IMR-90 (cell line): ENCODE measurements at regions not wholly inside any gene's neighbourhood (a gene's known extent, or its start where the extent isn't known, plus 50 kb on each side); places are given as distances from the start of the nearest gene placed in this dataset.
A peak's percentile ranks its signal among the peaks of the same experiment; 100 is the strongest.
"Not testable (repeated sequence)": the region's sequence is repeated elsewhere in the genome, so short reads cannot be mapped to it uniquely, and the experiment has no call there.

Experiments
- ATAC-seq: fragments of 200-7000 bp; cut with Tn5 transposase; 2 replicates; pipeline ENCODE4 v1.9.1; 2020; ENCODE audit warnings: low read depth, mild to moderate bottlenecking, moderate library complexity
- BruUV-seq: library from RNA; stranded (reverse); fragments of 400-500 nt; replicated peaks from 2 replicates; lab custom pipeline; 2021; lab: Mats Ljungman, UMichigan
- CTCF ChIA-PET: fragments of 300-600 bp; formaldehyde crosslinking; extraction: SDS; loops from one replicate; lab custom pipeline; 2021; ENCODE audit warnings: antibody characterized with exemption; lab: Yijun Ruan, JAX
- POLR2A ChIA-PET: fragments of 300-600 bp; sonication (Branson Sonifier 250); formaldehyde crosslinking; loops from one replicate; lab custom pipeline; 2022; ENCODE audit warnings: antibody characterized with exemption; ENCODE audit not compliant: unreplicated experiment; lab: Charles Lee
- DNase-seq: peaks from one replicate; pipeline ENCODE4 v3.0.0; 2013
- H2AFZ ChIP-seq: replicated peaks from 2 replicates; pipeline ENCODE3; 2013; ENCODE audit warnings: low read length, mild to moderate bottlenecking; ENCODE audit not compliant: poor library complexity
- H2AK5ac ChIP-seq: 2 replicates; pipeline ENCODE4 v1.6.1; 2013; ENCODE audit warnings: low read depth, low read length, inconsistent platforms
- H2AK9ac ChIP-seq: replicated peaks from 2 replicates; pipeline ENCODE3; 2013; ENCODE audit warnings: mild to moderate bottlenecking, low read depth, low read length, moderate library complexity; ENCODE audit not compliant: poor library complexity
- H2BK120ac ChIP-seq: 2 replicates; pipeline ENCODE4 v1.6.1; 2013; ENCODE audit warnings: low read depth, low read length, inconsistent platforms
- H2BK15ac ChIP-seq: 3 replicates; pipeline ENCODE4 v1.6.1; 2013; ENCODE audit warnings: low read depth, low read length, inconsistent platforms
- H2BK20ac ChIP-seq: 2 replicates; pipeline ENCODE4 v1.6.1; 2013; ENCODE audit warnings: low read depth, mild to moderate bottlenecking, inconsistent platforms, low read length, moderate library complexity
- H2BK5ac ChIP-seq: 2 replicates; pipeline ENCODE4 v1.6.1; 2013; ENCODE audit warnings: mild to moderate bottlenecking, low read depth, low read length, inconsistent platforms; ENCODE audit not compliant: poor library complexity, severe bottlenecking
- H3K14ac ChIP-seq: replicated peaks from 2 replicates; pipeline ENCODE4 v1.6.1; 2013; ENCODE audit warnings: low read depth, low read length, inconsistent platforms
- H3K18ac ChIP-seq: 2 replicates; pipeline ENCODE4 v1.6.1; 2013; ENCODE audit warnings: low read depth, low read length, control low read depth
- H3K23ac ChIP-seq: 2 replicates; pipeline ENCODE4 v1.6.1; 2013; ENCODE audit warnings: low read depth, low read length, inconsistent platforms
- H3K27ac ChIP-seq: 2 replicates; pipeline ENCODE4 v1.5.1; 2013; ENCODE audit warnings: mild to moderate bottlenecking, control low read depth, low read length; ENCODE audit not compliant: insufficient read depth
- H3K27me3 ChIP-seq: 2 replicates; pipeline ENCODE4 v1.6.1; 2013; ENCODE audit warnings: low read length; ENCODE audit not compliant: control insufficient read depth, insufficient read depth
- H3K36me3 ChIP-seq: 2 replicates; pipeline ENCODE4 v1.6.1; 2013; ENCODE audit warnings: low read length, mixed read lengths; ENCODE audit not compliant: control insufficient read depth, insufficient read depth
- H3K4ac ChIP-seq: 2 replicates; pipeline ENCODE4 v1.6.1; 2013; ENCODE audit warnings: low read depth, low read length, inconsistent platforms
- H3K4me1 ChIP-seq: 2 replicates; pipeline ENCODE4 v1.6.1; 2013; ENCODE audit warnings: low read length, mixed read lengths; ENCODE audit not compliant: control insufficient read depth, insufficient read depth
- H3K4me2 ChIP-seq: 2 replicates; pipeline ENCODE4 v1.6.1; 2013; ENCODE audit warnings: low read depth, mild to moderate bottlenecking, control low read depth, low read length, moderate library complexity
- H3K4me3 ChIP-seq: 2 replicates; pipeline ENCODE4 v1.5.1; 2013; ENCODE audit warnings: low read depth, mild to moderate bottlenecking, control low read depth, low read length, moderate library complexity; ENCODE audit not compliant: insufficient read depth
- H3K56ac ChIP-seq: 2 replicates; pipeline ENCODE4 v1.6.1; 2013; ENCODE audit warnings: low read length, inconsistent platforms; ENCODE audit not compliant: insufficient read depth; ENCODE audit errors: extremely low read depth
- H3K79me1 ChIP-seq, 2 experiments: 2 replicates each; pipeline ENCODE4 v1.6.1; 2013; ENCODE audit warnings: low read length in 2 of 2, inconsistent platforms in 1 of 2, low read depth in 1 of 2
- H3K9ac ChIP-seq: 2 replicates; pipeline ENCODE4 v1.6.1; 2013; ENCODE audit warnings: low read depth, low read length, control low read depth
- H3K9me1 ChIP-seq: 2 replicates; pipeline ENCODE4 v1.6.1; 2013; ENCODE audit warnings: low read length, inconsistent platforms; ENCODE audit not compliant: insufficient read depth
- H3K9me3 ChIP-seq: 2 replicates; pipeline ENCODE4 v1.6.1; 2013; ENCODE audit warnings: low read length; ENCODE audit not compliant: control insufficient read depth, insufficient read depth
- H4K20me1 ChIP-seq: 2 replicates; pipeline ENCODE4 v1.6.1; 2013; ENCODE audit warnings: low read length, inconsistent platforms; ENCODE audit not compliant: insufficient read depth
- H4K5ac ChIP-seq: 2 replicates; pipeline ENCODE4 v1.6.1; 2013; ENCODE audit warnings: mild to moderate bottlenecking, low read depth, low read length, control low read depth
- H4K8ac ChIP-seq, 2 experiments: 2 replicates each; pipeline ENCODE4 v1.6.1; 2013; ENCODE audit warnings: low read depth in 2 of 2, low read length in 2 of 2, control low read depth in 1 of 2, inconsistent platforms in 1 of 2
- H4K91ac ChIP-seq: 2 replicates; pipeline ENCODE4 v1.6.1; 2013; ENCODE audit warnings: low read depth, low read length, inconsistent platforms; ENCODE audit not compliant: insufficient read depth
- CEBPB ChIP-seq: IDR thresholded peaks from 2 replicates; pipeline ENCODE4 v1.6.1; 2012; ENCODE audit warnings: low read depth, low read length, improper control_type of control experiment
- MAFK ChIP-seq: IDR thresholded peaks from 2 replicates; pipeline ENCODE4 v1.6.1; 2012; ENCODE audit warnings: low read depth, low read length, improper control_type of control experiment
- MAZ ChIP-seq: IDR thresholded peaks from 2 replicates; pipeline ENCODE4 v1.6.1; 2012; ENCODE audit warnings: low read depth, mild to moderate bottlenecking, low read length, improper control_type of control experiment, moderate library complexity, borderline replicate concordance
- MXI1 ChIP-seq: IDR thresholded peaks from 2 replicates; pipeline ENCODE4 v1.6.1; 2012; ENCODE audit warnings: low read depth, mild to moderate bottlenecking, low read length, moderate library complexity, borderline replicate concordance
- NFE2L2 ChIP-seq: fragments of 150-350 bp; IDR thresholded peaks from 2 replicates; pipeline ENCODE4 v1.6.1; 2016; ENCODE audit warnings: low read depth, mild to moderate bottlenecking, low read length
- RAD21 ChIP-seq: IDR thresholded peaks from 2 replicates; pipeline ENCODE4 v1.6.1; 2012; ENCODE audit warnings: low read length, improper control_type of control experiment
- SMC3 ChIP-seq: fragments of 150-350 bp; IDR thresholded peaks from 2 replicates; pipeline ENCODE4 v1.6.1; 2016; ENCODE audit warnings: low read depth, mild to moderate bottlenecking, antibody characterized with exemption, low read length, moderate library complexity
- WGBS, 2 experiments: methylation state at CpG; one replicate each; pipeline versions ENCODE4 v1.1.5 to v1.1.7; 2013; ENCODE audit warnings: missing lambda C conversion rate in 2 of 2; ENCODE audit not compliant: insufficient read length in 1 of 2; ENCODE audit errors: extremely low coverage in 2 of 2; 5-methylcytosine and 5-hydroxymethylcytosine counted together
- dilution Hi-C: fragments of 300-500 bp; cut with HindIII; formaldehyde crosslinking; loops from one replicate; pipeline ENCODE4 v1.14.3; 2018; ENCODE audit warnings: low sequenced_read_pairs; ENCODE audit not compliant: unreplicated experiment
- in situ Hi-C: fragments of 300-500 bp; cut with MboI; formaldehyde crosslinking; loops from 3 replicates; pipeline ENCODE4 v1.14.3; 2019; ENCODE audit warnings: low sequenced_read_pairs, inconsistent platforms, mixed read lengths
- intact Hi-C: fragments of 100-400 bp; cut with micrococcal nuclease; formaldehyde crosslinking; loops from 2 replicates; pipeline ENCODE4 v1.10.0; 2022
- TF ChIP-seq, protein P1 (sequence below): fragments of 150-350 bp; IDR thresholded peaks from 2 replicates; pipeline ENCODE4 v1.6.1; 2016; ENCODE audit warnings: low read depth, mild to moderate bottlenecking, low read length, moderate library complexity, borderline replicate concordance

DNA sequence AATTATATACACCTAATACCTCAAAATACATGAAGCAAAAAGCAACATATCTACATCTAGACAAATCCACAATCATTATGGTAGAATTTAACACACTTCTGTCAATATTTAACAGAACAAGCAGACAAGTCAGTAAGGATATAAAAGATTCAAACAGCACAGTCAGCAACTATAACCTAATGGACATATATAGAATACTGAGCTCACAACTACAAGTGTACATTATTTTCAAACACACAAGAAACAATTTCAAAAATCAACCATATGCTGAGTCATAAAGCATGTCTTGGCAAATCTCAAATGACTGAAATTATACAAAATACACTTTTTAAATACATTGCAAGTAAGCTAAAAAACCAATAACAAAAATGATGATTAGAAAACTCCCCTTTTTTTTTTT lies 178.0 kb downstream of the TOMM20 start:
- Histone ChIP-seq H2AFZ (no peak overlapping the region), H3K9ac (no peak overlapping the region), H3K56ac (no peak overlapping the region), H3K4me1 (peaks cover 9% of the 10 kb centered on the region), H3K23ac (no peak overlapping the region), H2AK9ac (no peak overlapping the region), H3K9me3 (no peaks in the 10 kb centered on the region), H4K91ac (no peak overlapping the region), H4K8ac (no peak overlapping the region), H2BK5ac (no peak overlapping the region), H3K9me1 (peaks cover 6% of the 10 kb centered on the region; the same call in 1 of the 2 replicates), H3K4me3 (no peak overlapping the region), H4K20me1 (no peaks in the 10 kb centered on the region), H3K4me2 (no peak overlapping the region), H3K27me3 (no peaks in the 10 kb centered on the region), H2BK120ac (no peak overlapping the region), H2AK5ac (no peak overlapping the region), H2BK15ac (no peak overlapping the region), H3K36me3 (no peaks in the 10 kb centered on the region), H3K79me1 (no peaks in the 10 kb centered on the region), H3K27ac (no peak overlapping the region), H3K18ac (no peak overlapping the region), H2BK20ac (no peak overlapping the region), H4K5ac (no peak overlapping the region), H3K4ac (no peak overlapping the region), H3K14ac (no peak overlapping the region)
- DNase-seq = peak; percentile 41
- in situ Hi-C loops = no loop called here
- intact Hi-C loops = no loop called here
- ChIA-PET CTCF (interaction anchor here (0.6 to 1.5 kb wide), 2 partner anchors 9 to 451 kb away, joined by 3 read pairs; no protein-coding TSS in a partner anchor), POLR2A (no interaction called here)
- dilution Hi-C loops = no loop called here
- no peak for ATAC-seq
- TF ChIP-seq, protein P1, sequence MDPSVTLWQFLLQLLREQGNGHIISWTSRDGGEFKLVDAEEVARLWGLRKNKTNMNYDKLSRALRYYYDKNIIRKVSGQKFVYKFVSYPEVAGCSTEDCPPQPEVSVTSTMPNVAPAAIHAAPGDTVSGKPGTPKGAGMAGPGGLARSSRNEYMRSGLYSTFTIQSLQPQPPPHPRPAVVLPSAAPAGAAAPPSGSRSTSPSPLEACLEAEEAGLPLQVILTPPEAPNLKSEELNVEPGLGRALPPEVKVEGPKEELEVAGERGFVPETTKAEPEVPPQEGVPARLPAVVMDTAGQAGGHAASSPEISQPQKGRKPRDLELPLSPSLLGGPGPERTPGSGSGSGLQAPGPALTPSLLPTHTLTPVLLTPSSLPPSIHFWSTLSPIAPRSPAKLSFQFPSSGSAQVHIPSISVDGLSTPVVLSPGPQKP = no peak
- TF ChIP-seq MAFK (peak; percentile 83), RAD21 (no peak), MXI1 (no peak), MAZ (no peak), CEBPB (no peak), NFE2L2 (peak; percentile 27; the same call in 1 of the 2 replicates), SMC3 (no peak)
- no TSS peak for BruUV-seq

DNA sequence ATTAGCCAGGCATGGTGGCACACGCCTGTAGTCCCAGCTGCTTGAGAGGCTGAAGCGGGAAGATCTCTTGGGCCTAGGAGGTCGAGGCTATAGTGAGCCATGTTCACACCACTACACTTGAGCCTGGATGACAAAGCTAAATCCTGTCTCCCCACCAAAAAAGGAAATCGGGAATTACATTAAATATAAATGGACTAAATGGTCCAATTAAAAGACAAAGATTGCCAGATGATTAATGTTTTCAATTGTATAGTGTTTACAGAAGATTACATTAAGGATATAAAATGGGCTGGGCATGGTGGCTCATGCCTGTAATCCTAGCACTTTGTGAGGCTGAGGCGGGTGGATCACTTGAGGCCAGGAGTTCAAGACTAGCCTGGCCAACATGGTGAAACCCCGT lies 179.1 kb downstream of the TOMM20 start:
- CTCF ChIA-PET, H3K9me1 ChIP-seq, H3K27ac ChIP-seq, H2BK20ac ChIP-seq, DNase-seq, H4K20me1 ChIP-seq, H4K5ac ChIP-seq, H3K23ac ChIP-seq, intact Hi-C loops, H3K4me2 ChIP-seq, H3K27me3 ChIP-seq, H2BK15ac ChIP-seq, H3K18ac ChIP-seq, H3K4me3 ChIP-seq, BruUV-seq, H2AK5ac ChIP-seq, H3K4ac ChIP-seq, H3K9ac ChIP-seq, H2AFZ ChIP-seq, H4K8ac ChIP-seq, ATAC-seq, H2AK9ac ChIP-seq, H3K79me1 ChIP-seq, H3K14ac ChIP-seq, H4K91ac ChIP-seq, in situ Hi-C loops, H3K36me3 ChIP-seq, POLR2A ChIA-PET, H3K4me1 ChIP-seq, H3K56ac ChIP-seq, H2BK5ac ChIP-seq, dilution Hi-C loops, H3K9me3 ChIP-seq: not testable (repeated sequence)
- no CpG with 5 or more reads among the region's 6 CpGs for WGBS, 2 experiments
- H2BK120ac ChIP-seq = peak overlapping the region; percentile 32; the same call in 1 of the 2 replicates
